Skeletal muscle satellite cell (primary cell): ENCODE measurements at regions not wholly inside any gene's neighbourhood (a gene's known extent, or its start where the extent isn't known, plus 50 kb on each side); places are given as distances from the start of the nearest gene placed in this dataset.

Source experiments
- H3K27me3 ChIP-seq: 2 replicates; pipeline ENCODE4 v1.7.0; 2013; ENCODE audit warnings: low read length; ENCODE audit not compliant: control insufficient read depth, insufficient read depth
- H3K36me3 ChIP-seq: 2 replicates; pipeline ENCODE4 v1.7.0; 2013; ENCODE audit warnings: mild to moderate bottlenecking, control low read depth, low read length; ENCODE audit not compliant: insufficient read depth
- H3K4me1 ChIP-seq: 2 replicates; pipeline ENCODE4 v1.7.0; 2013; ENCODE audit warnings: low read length; ENCODE audit not compliant: control insufficient read depth, insufficient read depth
- H3K4me2 ChIP-seq: 2 replicates; pipeline ENCODE4 v1.7.0; 2013; ENCODE audit warnings: mild to moderate bottlenecking, low read length
- H3K4me3 ChIP-seq: 2 replicates; pipeline ENCODE4 v1.7.0; 2013; ENCODE audit warnings: low read length
- H3K9ac ChIP-seq: 2 replicates; pipeline ENCODE4 v1.7.0; 2013; ENCODE audit warnings: mild to moderate bottlenecking, low read depth, low read length, moderate library complexity
- H3K9me3 ChIP-seq: replicated peaks from 2 replicates; pipeline ENCODE4 v1.7.0; 2013; ENCODE audit warnings: mild to moderate bottlenecking, control low read depth, low read length

DNA sequence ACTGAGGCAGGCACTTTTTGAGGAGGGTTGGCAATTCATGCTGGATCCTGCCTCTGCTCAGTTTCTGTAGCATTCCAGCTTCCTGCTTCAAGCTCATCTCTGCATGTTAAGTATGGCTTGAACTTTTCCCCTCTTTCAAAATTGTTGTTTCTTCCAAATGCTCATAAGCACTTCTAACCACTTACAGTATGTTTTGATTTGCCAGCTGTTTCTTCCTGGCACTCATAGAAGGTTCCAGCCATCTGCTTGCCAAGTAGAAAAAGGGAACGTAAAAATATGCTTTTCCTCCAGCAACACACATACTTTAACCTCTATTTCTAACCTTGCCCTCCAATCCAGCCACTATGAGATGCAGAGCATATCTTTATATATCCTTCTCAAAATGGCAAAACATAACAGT, 692.6 kb upstream of the COBL start:
- Histone ChIP-seq H3K36me3 (no peaks in the 10 kb centered on the region), H3K9ac (no peak overlapping the region), H3K27me3 (no peaks in the 10 kb centered on the region), H3K4me3 (no peak overlapping the region), H3K9me3 (no peaks in the 10 kb centered on the region), H3K4me2 (no peak overlapping the region), H3K4me1 (no peaks in the 10 kb centered on the region)

DNA sequence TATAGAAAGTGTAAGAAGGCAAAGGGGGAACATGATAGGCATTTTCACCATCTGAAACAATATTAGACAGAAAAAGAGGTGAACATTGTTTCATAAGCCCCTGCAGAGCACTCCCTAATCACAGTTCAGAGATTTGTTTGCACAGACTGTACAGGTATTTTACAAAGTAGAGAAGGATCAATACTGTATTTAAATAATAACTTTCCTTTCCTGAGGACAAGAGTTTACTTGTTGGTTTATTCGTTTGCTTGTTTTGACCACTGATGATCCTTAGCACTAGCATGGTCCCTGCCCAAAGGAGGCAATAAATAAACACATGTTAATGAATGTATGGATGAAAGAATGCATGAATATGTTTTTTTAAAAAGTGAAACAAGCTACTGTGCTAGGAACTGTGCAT, 690.1 kb upstream of the COBL start:
- Histone ChIP-seq H3K36me3 (no peaks in the 10 kb centered on the region), H3K4me3 (no peak overlapping the region), H3K4me2 (no peak overlapping the region), H3K4me1 (no peaks in the 10 kb centered on the region), H3K9ac (no peak overlapping the region), H3K27me3 (no peaks in the 10 kb centered on the region), H3K9me3 (no peaks in the 10 kb centered on the region)

DNA sequence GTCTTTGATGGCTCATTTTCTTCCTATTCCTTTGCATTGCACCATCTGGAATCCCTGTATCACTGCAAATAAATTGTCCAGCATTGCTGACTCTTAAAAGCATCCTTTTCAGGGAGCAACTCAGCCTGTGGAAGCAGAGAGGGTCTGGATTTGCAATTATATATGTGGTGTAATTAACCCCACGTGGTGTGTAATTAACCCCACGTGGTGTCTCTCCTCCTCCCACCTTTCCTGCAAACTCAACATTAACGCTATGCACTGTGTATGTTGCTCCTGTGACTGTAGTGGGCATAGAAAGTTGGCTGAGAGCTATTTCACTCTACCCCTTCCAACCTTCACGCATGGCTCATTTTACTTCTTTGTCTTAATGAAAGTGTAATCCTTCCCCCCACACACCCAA, 689.0 kb upstream of the COBL start:
- Histone ChIP-seq H3K4me2 (no peak overlapping the region), H3K27me3 (no peaks in the 10 kb centered on the region), H3K9me3 (no peaks in the 10 kb centered on the region), H3K4me3 (no peak overlapping the region), H3K9ac (no peak overlapping the region), H3K4me1 (no peaks in the 10 kb centered on the region), H3K36me3 (no peaks in the 10 kb centered on the region)

DNA sequence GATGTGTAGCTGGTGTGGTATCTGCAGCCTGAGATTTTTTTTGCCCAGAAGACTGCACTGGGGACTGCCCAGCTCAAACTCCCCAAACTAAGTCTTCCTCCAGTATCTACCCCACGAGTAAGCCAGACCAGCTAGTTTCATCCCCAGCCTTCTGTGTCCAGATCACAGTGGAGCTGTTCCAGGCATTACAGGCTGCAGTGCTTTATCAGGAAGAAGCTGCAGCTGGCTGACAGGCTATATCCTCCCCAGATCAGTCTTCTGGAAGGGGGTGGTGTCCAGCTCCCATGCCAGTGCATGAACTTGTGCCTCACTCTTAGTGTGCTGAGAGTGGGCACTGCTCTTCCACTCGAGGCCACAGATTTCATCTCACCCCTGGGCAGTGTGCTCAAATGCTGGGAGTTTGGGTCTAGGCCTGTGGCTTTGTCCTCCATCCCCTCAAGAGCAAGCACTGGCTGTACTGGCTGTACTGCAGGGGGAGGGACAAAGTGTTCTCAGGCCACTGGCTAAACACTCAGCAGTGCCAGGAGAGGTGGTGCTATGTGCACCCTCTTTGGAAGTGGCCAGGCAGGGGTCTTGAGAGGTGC, 679.1 kb upstream of the COBL start:
- no peaks in the 10 kb centered on the region for H3K27me3 ChIP-seq
- H3K9me3 ChIP-seq: peaks cover 6% of the 10 kb centered on the region
- no peaks in the 10 kb centered on the region for H3K36me3 ChIP-seq
- H3K4me1 ChIP-seq: no peaks in the 10 kb centered on the region
- H3K4me2 ChIP-seq: no peak overlapping the region
- no peak overlapping the region for H3K9ac ChIP-seq
- H3K4me3 ChIP-seq: no peak overlapping the region

DNA sequence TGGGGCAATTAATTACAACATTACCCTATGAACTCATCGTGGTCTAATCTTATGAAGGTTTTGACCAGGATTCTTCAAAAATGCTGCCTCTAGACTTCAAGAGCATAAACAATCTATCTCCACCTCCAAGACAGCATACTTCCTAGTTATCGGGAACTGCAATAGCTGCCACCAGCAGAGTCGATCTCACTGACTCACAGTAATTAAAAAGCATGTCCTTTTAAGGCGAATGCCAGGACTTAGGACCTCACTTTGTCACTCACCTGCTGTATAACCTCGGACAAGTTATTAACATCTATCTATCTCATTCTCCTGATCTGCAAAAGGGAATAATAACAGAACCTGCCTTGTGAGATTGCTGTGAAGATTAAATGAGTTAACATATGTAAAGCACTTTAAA, 666.0 kb upstream of the COBL start:
- no peaks in the 10 kb centered on the region for H3K27me3 ChIP-seq
- H3K36me3 ChIP-seq: no peaks in the 10 kb centered on the region
- H3K4me2 ChIP-seq: no peak overlapping the region
- no peak overlapping the region for H3K9ac ChIP-seq
- peaks cover 3% of the 10 kb centered on the region for H3K9me3 ChIP-seq
- H3K4me1 ChIP-seq: no peaks in the 10 kb centered on the region
- H3K4me3 ChIP-seq: no peak overlapping the region

DNA sequence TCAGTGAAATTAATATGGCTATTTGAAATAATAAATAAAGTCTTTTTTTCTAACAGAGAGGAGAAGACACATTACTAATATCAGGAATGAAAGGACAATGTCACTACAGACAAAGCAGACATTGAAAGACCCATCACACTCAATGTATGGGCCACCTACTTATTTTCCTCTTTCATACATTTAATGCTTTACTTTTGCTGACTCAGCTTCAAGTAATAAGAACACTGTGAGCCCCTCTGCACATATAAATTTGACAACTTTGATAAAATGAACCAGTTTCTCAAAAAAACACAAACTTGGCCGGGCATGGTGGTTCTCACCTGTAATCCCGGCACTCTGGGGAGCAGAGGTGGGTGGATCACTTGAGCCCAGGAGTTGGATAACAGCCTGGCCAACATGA, 664.2 kb upstream of the COBL start:
- H3K36me3 ChIP-seq: no peaks in the 10 kb centered on the region
- no peak overlapping the region for H3K4me3 ChIP-seq
- no peaks in the 10 kb centered on the region for H3K4me1 ChIP-seq
- H3K9me3 ChIP-seq: peaks cover 3% of the 10 kb centered on the region
- H3K4me2 ChIP-seq: no peak overlapping the region
- H3K9ac ChIP-seq: no peak overlapping the region
- H3K27me3 ChIP-seq: no peaks in the 10 kb centered on the region

DNA sequence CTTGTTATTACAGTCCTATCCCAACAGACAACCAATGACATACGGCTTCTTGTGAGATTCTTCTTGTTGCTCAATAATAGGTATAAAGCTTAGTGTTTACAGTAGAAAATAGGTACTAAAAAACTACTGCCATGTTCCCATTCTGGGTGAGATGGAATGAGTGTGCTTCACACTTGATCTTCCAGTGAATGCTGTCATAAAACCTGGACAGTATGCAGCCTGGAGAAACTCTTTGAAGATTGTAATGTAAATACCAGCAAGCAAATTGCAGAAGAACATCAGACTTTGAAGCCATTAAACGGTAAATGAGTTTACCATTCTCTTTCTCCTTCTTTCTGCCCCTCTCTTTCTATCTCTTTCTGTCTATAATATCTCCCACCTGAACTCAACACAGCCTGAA, 663.7 kb upstream of the COBL start:
- H3K9ac ChIP-seq: no peak overlapping the region
- no peaks in the 10 kb centered on the region for H3K36me3 ChIP-seq
- H3K4me3 ChIP-seq: no peak overlapping the region
- no peaks in the 10 kb centered on the region for H3K4me1 ChIP-seq
- no peak overlapping the region for H3K4me2 ChIP-seq
- H3K9me3 ChIP-seq: peaks cover 3% of the 10 kb centered on the region
- no peaks in the 10 kb centered on the region for H3K27me3 ChIP-seq

DNA sequence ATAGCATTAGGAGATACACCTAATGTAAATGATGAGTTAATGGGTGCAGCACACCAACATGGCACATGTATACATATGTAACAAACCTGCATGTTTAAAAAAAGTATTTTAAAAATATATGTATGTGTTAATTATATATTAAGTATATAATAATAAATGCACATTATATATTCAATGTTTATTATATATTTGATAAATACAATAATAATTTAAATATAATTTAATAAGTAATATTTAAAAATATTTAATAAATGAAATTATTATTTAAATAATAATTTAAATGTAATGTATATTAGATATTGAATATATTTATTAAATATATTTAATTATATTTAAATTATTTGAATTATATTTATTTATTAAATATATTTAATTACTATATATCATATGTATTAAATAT, 661.3 kb upstream of the COBL start:
- H3K27me3 ChIP-seq: no peaks in the 10 kb centered on the region
- no peak overlapping the region for H3K4me3 ChIP-seq
- H3K36me3 ChIP-seq: no peaks in the 10 kb centered on the region
- no peak overlapping the region for H3K9ac ChIP-seq
- H3K4me2 ChIP-seq: no peak overlapping the region
- peaks cover 3% of the 10 kb centered on the region for H3K9me3 ChIP-seq
- no peaks in the 10 kb centered on the region for H3K4me1 ChIP-seq

DNA sequence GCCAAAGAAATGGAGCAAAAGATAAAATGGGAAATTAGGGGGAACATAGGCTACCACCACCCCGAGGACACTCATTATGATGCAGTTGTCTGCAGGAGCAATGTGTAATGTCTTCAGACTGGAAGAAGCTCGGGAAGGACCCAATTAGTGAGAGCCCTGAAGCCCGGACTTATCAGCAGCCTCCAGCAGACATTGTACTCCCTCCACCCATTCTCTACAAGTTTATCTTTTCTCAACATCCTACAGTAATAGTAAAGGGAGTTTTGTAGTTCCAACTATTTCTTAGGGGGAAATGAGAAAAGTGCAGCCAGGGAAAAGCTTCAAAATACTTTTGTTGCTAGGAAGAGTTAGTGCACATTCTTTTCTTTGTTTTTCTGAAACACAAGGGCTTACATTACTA, 657.3 kb upstream of the COBL start:
- Histone ChIP-seq H3K4me1 (no peaks in the 10 kb centered on the region), H3K4me3 (no peak overlapping the region), H3K9ac (no peak overlapping the region), H3K9me3 (peaks cover 1% of the 10 kb centered on the region), H3K4me2 (no peak overlapping the region), H3K27me3 (no peaks in the 10 kb centered on the region), H3K36me3 (no peaks in the 10 kb centered on the region)

DNA sequence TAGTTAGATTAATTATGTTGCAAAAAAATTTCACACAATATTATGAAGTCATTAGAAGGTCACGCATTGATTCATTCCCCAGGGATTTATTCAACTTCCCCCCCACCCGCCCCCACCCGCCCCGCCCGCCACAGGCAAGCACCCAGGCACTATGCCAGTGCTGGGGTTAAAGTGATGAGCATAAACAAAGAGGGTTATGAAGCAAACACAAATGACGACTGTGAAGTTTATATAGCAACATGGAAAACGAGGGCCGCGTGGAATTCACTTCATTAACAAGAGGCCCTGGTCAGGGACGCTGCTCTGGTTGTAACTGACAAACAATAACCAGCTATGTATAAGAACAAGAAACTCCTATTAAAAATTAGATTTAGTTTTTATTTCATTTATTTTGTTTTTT, 656.5 kb upstream of the COBL start:
- no peak overlapping the region for H3K4me2 ChIP-seq
- no peaks in the 10 kb centered on the region for H3K27me3 ChIP-seq
- H3K36me3 ChIP-seq: no peaks in the 10 kb centered on the region
- no peaks in the 10 kb centered on the region for H3K9me3 ChIP-seq
- H3K4me1 ChIP-seq: no peaks in the 10 kb centered on the region
- H3K4me3 ChIP-seq: no peak overlapping the region
- no peak overlapping the region for H3K9ac ChIP-seq

DNA sequence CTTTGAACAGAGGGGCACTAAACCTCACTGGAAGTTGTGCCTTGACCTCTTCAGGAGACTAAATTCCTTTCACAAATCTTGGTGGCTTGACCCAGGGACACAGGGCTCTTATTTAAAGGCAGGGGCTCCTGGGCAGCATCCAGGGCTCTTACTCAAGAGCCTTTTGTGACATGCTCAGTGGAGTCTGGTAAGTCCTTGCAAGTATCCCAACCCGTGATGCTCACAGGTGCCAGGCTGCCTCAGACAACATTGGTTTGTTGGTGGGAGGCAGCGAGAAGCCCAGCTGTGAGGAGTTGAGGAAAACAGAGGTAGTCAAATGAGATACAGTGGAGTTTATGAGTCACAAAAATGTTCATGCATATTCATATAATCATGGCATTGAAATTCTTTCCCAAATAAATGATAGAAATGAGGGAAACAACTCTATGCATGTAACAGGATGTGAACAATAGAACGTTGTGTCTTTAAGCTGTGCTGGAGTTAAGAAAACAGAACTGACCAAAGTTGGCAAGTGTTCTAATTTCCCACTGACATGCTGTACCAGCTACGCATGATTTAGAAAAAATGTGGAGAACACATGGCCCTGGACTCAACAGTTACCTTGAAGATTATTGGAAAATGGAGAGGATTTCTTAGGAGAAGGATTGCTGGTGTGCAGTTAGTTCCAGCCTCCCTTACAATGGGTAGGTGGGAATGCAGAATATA, 654.5 kb upstream of the COBL start:
- peaks cover 4% of the 10 kb centered on the region for H3K9me3 ChIP-seq
- no peaks in the 10 kb centered on the region for H3K27me3 ChIP-seq
- no peaks in the 10 kb centered on the region for H3K36me3 ChIP-seq
- no peaks in the 10 kb centered on the region for H3K4me1 ChIP-seq
- H3K4me3 ChIP-seq: no peak overlapping the region
- H3K4me2 ChIP-seq: no peak overlapping the region
- no peak overlapping the region for H3K9ac ChIP-seq

DNA sequence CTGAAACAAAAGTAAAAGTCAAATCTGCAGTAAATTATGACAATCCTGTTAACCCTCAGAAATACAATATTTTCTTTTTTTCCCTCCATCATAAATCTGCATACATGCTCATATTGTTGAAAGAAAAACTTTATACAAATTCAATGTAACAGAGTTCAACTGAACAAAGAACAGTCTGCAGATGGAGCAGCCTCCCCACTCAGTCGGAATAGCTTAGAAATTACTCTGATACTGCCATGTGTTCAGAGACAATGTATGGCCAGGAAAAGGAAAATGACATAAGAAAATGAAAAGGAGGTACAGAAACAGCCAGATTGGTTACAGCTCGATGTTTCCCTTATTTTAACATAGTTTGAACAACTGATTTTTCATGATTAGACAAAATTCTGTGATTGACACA, 651.9 kb upstream of the COBL start:
- H3K27me3 ChIP-seq: no peaks in the 10 kb centered on the region
- H3K4me1 ChIP-seq: no peaks in the 10 kb centered on the region
- no peaks in the 10 kb centered on the region for H3K36me3 ChIP-seq
- H3K4me3 ChIP-seq: no peak overlapping the region
- no peak overlapping the region for H3K4me2 ChIP-seq
- peaks cover 4% of the 10 kb centered on the region for H3K9me3 ChIP-seq
- H3K9ac ChIP-seq: no peak overlapping the region
